HG03469 (cell line): ENCODE measurements at regions not wholly inside any gene's neighbourhood (a gene's known extent, or its start where the extent isn't known, plus 50 kb on each side); places are given as distances from the start of the nearest gene placed in this dataset.
A peak's percentile ranks its signal among the peaks of the same experiment; 100 is the strongest.
"Not testable (repeated sequence)": the region's sequence is repeated elsewhere in the genome, so short reads cannot be mapped to it uniquely, and the experiment has no call there.

ENCODE experiments used
- ATAC-seq: cut with Tn5 transposase; IDR thresholded peaks from one replicate; pipeline ENCODE4 v1.9.1; 2021; ENCODE audit warnings: mild to moderate bottlenecking, moderate library complexity, moderate number of reproducible peaks; ENCODE audit not compliant: unreplicated experiment

DNA sequence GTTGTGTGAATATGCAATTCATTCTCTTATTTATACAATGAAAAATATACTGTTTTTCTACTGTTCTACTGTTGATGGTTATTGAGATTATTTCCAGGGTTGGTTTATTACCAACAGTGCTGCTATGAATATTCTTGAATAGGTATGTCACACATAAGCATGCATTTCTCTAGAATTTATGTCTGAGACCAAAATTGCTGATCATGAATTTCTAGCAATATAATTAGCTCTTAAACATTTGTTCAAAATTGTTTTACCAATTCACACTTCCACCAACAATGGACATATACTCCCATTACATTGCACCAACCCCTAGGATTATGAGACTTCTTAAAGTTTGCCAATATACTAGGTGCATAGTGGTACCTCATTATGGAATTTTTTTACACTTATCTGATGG lies 164.1 kb upstream of the KCNQ5 start:
- no peak for ATAC-seq

DNA sequence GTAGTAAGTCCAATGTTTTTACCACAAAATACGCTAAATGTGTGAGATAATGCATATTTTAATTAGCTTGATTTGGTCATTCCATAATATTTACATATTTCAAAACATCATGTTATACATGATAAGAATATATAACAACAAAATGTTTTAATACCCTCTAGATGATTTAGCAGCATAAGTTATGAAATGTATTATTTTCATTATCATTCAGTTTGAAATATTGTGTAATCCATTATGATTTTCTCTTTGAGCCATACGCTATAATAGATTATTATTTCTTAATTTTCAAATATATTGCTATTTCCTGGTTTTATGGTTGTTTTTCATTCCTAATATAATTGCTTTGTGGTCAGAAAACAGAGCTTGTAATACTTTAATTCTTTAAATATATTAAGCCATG lies 163.3 kb upstream of the KCNQ5 start:
- no peak for ATAC-seq

DNA sequence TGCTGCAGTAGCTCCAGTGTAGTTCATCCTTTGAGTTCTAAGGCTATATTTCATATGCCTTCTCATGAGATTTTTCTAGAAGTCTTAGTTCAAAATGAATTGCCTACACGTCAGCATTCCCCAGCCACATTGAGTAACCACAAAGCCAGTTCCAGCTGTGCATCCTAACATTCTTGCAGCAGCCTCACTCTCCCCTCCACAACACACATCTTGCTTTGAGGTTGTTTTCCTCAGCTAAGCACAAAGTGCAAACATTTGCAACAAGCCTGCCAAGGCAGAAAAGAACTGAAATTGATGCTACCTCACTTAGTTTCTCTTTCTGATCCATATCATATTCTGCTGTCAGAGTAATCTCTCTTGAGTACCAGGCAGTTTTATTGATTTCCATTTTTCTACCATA lies 160.7 kb upstream of the KCNQ5 start:
- ATAC-seq: no peak

DNA sequence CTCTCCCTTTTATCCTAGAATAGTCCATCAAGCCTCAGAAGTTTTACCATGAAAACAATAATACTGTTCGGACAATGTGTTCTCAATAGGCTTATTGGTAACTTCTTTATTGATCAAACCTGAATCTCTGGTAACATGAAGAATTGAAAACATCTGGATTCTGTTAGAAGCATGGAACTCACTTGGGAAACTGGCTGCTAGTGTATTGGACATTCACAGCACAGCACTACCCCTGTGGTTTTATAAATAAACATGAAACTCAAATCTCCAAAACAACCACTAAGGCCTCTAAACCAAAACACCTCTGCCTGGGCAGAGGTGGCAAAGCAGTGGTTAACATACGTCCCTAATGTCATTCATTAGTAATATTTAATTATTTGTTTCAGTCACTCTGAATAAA lies 157.6 kb upstream of the KCNQ5 start:
- no peak for ATAC-seq

DNA sequence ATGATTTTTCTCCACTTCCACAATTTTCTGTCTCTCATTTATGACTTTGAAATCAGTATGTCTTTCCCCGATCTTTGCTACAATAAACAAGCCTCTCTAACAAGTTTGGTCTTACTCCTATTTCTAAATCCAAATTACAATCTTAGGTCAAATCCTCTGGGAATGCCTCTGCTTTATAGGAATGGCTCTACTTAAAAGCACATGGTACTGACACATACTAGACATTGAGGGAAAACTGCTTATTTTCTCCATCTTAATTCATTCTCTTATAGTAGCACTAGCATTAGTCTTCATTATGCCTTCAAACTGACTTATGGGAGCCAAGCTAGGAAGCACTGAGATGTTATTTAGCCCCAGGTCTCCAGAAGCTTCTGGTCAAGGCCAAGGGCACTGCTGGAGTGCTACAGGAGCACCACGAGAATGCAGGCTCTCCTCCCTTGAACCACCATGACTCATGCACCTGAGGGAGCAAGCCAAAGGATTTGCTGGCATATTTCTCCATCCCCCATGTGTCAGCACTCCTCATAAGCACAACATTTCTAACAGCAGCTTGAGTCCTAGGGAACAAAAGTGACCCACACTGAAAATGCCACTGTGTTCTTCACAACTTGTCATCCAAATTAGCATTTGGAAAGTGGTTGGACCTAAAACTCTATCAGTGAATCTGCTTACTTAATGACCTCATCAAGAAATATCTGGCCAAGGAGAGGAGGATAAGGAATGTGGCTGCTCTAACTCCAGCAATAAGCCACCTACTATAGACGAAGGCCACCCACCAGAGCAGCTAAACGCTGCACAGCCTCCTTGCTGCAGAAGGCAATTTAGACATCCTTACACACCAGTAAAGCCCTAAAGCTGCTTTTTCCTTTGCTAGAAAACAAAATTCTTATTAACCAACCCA lies 156.8 kb upstream of the KCNQ5 start:
- ATAC-seq: no peak

DNA sequence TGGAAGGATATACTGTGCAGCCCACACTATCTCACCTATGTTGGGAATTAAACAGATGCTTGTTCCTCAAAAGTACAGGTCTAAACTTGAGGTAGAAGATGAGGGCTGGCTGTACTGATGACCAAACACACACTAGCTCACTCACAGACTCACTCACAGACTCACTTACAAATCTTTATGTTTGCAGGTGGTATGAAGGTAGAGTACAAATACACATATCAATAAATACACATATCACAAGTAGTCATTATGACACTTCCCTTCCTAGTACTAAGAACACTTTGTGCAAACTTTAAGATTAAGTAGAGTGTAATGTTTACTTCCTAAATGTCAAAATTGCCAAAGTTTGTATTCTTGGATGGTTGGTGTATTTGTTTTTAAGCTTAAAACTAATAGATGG lies 155.4 kb upstream of the KCNQ5 start:
- no peak for ATAC-seq

DNA sequence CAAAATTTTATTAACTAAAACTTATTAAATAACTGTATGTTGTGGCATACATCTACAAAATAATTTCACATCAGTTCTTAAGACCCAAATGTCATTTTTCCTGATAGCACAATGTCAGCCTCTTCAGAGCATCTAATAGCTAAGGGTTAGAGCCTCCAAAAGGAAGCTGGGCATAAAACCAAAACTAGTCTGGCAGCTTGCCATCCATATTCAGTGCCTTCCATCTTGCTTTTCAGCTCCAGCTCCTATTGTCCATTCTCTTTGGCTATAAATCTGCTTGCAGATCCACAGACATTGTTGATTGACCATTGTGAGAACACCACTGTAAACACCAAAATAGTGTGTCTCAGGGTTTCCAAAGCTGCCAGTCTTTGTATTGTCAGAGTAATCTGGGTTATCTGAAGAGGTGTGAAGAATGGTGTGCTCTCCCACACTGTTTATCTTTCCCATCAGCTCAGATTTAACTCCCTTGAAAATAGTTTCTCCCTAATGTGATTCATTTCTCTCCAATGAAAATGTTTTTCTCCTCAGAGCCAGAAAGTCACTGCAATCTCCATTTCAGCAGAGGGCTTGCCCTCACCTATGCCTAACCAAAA lies 154.8 kb upstream of the KCNQ5 start:
- no peak for ATAC-seq

DNA sequence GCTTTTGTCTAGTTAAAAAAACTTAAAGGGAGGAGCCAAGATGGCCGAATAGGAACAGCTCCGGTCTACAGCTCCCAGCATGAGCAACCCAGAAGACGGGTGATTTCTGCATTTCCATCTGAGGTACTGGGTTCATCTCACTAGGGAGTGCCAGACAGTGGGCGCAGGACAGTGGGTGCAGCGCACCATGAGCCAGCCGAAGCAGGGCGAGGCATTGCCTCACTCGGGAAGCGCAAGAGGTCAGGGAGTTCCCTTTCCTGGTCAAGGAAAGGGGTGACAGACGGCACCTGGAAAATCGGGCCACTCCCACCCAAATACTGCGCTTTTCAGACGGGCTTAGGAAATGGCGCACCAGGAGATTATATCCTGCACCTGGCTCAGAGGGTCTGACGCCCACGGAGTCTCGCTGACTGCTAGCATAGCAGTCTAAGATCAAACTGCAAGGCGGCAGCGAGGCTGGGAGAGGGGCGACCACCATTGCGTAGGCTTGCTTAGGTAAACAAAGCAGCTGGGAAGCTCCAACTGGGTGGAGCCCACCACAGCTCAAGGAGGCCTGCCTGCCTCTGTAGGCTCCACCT lies 152.4 kb upstream of the KCNQ5 start:
- ATAC-seq: not testable (repeated sequence)

DNA sequence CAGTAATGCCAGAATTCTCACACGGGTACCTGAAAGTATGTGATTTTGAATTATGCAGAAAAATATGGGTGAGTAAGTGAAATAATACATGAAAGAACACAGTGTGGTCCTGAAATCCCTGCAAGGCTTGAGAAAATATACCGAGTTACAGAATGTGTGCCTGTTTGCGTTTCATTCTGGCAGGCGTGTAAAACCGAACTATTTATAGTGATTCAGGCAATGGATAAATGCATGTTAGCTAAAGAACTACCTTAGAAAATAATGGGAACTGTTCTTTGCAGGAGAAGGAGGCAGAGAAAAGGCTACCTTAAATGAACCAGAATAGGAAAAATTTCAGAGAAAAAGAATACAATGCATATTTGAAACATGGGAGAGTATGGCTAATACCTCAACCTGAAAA lies 145.8 kb upstream of the KCNQ5 start:
- ATAC-seq: no peak

DNA sequence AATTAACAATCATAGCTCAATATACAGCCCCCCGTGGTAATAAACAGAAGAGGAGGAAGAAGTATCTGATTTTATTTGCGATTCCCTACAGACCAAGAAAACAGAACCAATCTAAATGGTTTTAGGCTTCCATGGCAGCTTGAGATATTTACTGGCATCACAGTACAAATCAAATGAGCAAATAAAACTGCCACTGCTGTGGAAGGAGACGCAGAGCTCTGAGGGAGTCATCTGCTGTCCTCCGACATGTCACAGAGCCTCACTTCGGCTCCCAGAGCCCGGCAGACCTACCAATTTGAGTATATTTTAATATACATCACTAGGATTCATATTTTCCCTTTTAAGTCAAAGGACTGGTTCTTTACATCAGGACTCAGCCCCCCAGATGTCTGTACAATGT lies 145.2 kb upstream of the KCNQ5 start:
- no peak for ATAC-seq

DNA sequence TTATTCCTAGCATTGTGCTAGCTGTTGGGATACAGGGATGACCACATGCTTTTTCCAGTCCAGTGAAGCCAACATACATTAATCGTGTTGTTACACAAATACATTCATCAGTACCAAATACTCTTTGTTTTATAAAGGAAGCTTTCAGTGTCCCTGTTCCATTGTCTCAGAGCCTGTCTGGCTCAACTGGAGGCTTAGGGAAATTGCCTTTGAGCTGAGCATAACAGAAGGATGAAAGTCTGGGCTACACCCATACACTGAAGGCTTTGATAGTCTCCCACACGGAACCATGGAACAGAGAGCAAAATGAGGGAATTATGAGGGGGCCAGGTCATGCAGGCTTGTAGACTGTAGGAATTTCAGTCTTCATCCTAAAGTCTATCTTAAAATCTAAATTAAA lies 126.4 kb upstream of the KCNQ5 start:
- no peak for ATAC-seq

DNA sequence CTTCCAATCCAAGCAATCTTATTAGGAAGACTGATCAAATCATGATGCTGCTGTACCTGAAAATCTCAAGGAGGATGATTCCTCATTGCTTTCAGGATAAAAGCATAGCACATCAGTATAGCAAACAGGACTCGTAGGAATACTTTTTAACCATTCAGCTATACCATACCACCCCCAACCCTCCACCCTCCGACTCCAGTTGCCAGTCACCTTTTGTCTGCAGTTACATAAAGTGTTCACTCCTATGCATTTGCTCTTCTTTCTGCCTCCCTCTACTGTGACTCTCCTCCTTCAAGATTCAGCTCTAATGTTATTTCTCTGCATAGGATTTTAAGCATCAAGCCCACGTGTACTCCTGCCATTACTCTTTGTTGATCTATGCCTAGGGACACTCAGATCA lies 124.7 kb upstream of the KCNQ5 start:
- ATAC-seq: no peak

DNA sequence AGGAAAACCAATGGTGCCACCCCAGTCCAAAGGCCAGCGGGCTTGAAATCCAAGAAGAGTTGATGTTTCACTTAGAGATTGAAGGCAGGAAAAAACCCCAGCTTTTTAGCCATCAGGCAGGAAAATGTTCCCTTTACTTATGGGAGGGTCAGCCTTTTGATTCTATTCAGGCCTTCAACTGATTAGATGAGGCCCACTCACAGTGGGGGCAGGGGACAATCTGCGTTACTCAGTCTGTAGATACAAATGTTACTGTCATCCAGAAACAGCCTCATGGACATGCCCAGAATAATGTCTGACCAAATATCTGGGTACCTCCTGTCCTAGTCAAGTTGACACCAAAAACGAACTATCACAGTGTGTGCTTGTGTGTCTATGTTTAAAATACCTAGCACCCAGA lies 121.2 kb upstream of the KCNQ5 start:
- ATAC-seq: no peak

DNA sequence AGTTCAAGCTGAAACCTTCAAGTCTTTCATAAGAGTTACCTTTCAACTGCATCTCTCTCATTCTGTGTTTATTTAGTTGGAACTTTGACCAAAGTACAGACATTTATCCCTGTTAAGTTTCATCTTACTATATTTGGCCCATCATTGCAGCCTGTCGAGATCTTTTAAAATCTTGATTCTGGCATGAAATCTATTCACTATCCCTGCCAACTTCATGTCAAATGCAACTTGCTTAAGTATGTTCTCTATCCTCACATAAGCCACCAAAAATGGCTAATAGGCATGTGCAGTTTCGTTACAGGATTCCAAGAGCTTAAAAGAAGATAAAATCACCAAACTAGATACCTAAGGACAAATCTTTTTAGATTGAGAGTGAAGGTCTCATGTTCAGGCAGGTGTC lies 117.5 kb upstream of the KCNQ5 start:
- no peak for ATAC-seq

DNA sequence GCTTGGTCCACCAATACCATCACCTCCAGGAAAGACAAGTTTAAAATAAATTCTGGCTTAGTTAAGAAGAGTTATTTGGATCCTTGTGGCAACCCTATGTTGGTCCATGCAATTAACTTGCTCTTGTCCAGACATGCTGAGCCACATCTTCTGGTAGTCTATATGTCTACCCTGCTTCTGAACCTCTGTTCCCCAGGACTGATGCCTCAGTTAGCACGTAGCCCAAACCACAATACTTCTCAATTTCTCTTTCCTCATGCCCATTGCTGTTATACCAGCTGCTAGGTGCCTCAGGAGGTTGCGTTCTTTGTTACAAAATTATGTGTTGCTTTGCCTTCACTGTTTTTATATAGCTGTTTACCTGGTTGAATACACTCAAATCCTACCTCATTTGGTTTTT lies 116.4 kb upstream of the KCNQ5 start:
- no peak for ATAC-seq

DNA sequence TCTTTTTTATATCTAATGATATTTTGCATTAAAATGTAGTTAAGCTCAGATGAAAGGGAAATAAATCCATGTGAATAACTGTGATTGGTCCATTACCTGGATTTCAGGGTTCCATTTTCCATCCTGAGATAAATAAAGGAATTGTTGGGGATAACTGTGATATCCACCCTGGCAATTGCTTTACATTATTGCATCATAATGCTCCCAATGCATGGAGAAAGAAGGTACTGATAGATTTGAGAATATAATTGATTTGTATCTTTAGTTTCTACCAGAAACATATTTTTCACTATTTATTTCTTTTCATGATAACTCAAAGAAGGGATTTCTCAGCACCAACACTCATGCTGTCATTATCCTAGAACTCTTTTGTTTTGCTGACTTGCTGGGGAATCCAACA lies 102.0 kb upstream of the KCNQ5 start:
- no peak for ATAC-seq

DNA sequence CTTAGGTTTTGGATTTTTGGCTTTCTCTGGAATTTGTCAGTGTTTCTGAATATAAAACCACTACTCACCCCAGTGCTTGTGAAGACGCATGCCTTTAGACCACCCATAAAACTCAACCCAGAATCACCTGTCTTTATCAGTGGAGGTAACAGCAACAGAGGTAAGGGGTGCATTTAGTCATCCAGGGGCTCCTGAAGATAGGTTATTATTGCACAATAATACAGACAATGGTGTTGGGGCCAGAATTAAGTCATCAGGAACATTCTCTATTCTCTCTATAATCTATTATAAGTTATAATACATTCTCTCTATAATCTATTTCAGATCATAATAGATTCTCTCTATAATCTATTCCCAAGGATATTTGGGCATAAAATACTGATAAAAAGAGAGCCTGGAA lies 100.2 kb upstream of the KCNQ5 start:
- no peak for ATAC-seq

DNA sequence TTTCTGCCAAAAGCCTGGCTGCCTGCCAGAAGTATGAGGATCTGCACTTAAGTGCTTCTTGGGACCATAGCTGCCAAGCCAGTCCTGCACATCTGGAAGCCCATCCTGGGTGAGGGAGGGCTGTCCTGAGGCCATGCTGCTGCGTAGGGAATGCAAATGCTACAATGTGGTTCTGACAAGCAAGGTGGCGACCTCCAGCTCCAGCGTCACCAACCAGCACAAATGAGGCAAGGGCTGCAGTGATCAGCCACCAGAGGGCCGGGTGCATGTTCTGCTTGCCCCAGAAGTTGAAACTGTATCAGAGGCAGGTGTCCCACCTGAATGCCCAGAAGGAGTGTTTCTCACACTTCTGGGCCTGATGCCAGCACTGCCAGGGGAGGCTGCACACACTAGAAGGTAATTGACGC lies 99.1 kb upstream of the KCNQ5 start:
- ATAC-seq: peak; percentile 60

DNA sequence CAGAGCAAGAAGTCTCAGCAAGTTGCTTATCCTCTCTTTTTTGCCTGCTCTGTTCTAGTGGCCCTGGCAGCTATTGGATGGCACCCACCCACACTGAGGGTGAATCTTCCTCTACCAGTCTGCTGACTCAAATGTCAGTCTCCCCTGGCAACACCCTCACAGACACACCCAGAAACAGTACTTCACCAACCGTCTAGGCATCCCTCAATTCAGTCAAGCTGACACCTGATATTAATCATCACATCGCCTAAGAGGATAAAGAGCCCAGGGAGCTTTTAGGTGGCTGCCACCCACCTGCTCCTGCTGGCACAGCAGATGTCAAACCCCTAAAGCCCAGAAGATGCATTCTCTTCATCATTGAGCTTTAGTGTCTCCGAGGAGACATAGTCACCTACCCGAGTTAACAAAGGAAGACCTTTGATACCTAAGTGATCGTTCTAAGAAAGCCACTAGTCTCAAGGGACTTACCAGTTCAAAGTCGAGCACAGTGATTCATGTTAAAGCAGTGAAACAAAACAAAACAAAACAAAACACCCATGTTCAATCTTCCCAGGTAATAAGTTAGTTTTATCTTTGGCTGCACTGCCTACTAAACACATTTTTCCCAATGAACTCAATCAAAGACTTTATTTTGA lies 97.7 kb upstream of the KCNQ5 start:
- no peak for ATAC-seq

DNA sequence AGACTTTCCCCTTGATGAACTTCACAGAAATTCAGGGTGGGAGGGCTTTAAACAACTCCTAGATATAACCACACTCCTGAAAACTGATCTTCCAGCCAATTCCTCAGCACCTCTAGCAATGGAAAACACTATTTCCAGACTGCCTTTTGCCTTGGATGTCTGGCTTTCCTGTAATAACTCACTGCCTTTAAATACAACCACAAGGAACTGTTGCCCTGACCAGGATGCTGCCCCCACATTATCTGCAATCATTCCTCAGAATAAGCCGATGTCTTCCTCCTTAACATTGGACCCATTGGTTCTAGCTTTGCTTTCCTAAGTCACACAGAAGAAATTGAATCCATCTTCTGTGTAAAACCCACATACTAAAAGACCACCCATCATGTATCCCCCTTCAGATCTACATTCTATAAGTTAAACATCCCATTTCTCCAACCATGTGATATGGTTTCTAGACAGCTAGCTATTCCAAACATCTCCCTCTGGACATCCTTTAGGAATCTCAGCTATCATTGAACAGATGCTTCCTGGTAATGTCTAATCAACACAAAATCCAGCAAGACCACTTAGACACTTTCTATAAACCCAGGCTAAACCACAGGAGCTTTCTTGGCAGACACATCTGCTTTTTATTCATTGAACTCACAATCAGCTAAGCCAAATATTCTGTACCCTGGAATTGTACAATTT lies 95.9 kb upstream of the KCNQ5 start:
- no peak for ATAC-seq

DNA sequence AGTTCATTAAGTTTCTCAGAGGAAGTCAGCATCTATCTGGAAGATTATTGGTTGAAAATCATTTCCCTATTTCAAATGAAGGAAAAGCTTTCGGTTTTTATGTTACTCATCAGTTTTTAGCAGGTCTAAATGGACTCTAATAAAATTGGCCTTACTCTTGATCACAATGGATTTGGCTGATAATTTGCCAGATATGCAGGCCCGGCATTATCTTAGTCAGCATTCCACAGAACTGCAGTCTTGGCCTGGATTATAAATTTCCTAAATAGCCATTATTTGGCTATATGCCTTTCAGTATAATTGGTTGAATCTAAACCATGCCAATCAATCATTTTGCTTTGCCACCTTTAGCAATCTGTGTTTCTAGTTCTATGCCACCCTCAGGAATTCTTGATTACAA lies 91.7 kb upstream of the KCNQ5 start:
- no peak for ATAC-seq
